ENCODE measurements at regions not wholly inside any gene's neighbourhood (a gene's known extent, or its start where the extent isn't known, plus 50 kb on each side); places are given as distances from the start of the nearest gene placed in this dataset.

DNA sequence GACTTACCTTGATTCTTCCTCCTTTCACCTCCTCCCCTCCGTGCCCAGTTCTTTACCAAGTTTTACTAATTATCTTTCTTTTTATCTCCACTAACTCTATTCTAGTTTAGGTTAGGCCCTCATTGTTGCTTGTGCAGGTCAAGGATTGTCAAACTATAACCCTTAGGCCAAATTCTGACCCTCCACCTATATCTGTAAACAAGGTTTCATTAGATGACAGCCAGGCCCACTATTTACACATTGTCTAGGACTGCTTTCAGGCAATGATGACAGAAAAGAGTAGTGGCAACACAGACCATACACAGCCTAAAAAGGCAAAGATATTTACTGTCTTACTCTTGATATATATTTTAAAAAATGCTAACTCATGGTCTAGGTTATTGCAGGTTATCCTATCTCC lies 212.0 kb downstream of the RAD51AP2 start (continued):
- TF ChIP-seq KLF10 (tag by site-specific recombination; IDR thresholded peaks at IDR 0.05) (no peak), HIC1 (tag by site-specific recombination; IDR thresholded peaks at IDR 0.05) (no peak), ZNF670 (tag by site-specific recombination; IDR thresholded peaks at IDR 0.05; ENCODE audit: low read depth) (no peak), ZNF664 (tag by site-specific recombination; IDR thresholded peaks at IDR 0.05) (no peak), REPIN1 (tag by site-specific recombination; IDR thresholded peaks at IDR 0.05; ENCODE audit: low read depth) (no peak), ZNF677 (tag by site-specific recombination; IDR thresholded peaks at IDR 0.05) (no peak), SP3 (tag by site-specific recombination; IDR thresholded peaks at IDR 0.05) (no peak)

- Histone ChIP-seq H3K9me3 (ENCODE audit: control insufficient read depth, insufficient read depth, low read depth, low read length) (no peaks in the 10 kb centered on the region), H3K36me3 (ENCODE audit: control insufficient read depth in 2 of 2, insufficient read depth in 1 of 2, low read length in 2 of 2) (no peaks in the 10 kb centered on the region), H3K4me1 (ENCODE audit: control insufficient read depth, insufficient read depth, low read length) (no peaks in the 10 kb centered on the region), H3K27ac (ENCODE audit: extremely low read depth, low read depth, low read length) (no peak overlapping the region), H3K4me3 (ENCODE audit: low read depth, low read length) (no peak overlapping the region)
- TF ChIP-seq HOXD13 (CRISPR knock-in tag; IDR thresholded peaks at IDR 0.05; ENCODE audit: borderline replicate concordance) (no peak), ZNF548 (tag by site-specific recombination; IDR thresholded peaks at IDR 0.05) (no peak), OVOL3 (tag by site-specific recombination; IDR thresholded peaks at IDR 0.05) (no peak), ZNF10 (tag by site-specific recombination; IDR thresholded peaks at IDR 0.05) (no peak), ZIC2 (tag by site-specific recombination; IDR thresholded peaks at IDR 0.05) (no peak), ZNF660 (tag by site-specific recombination; IDR thresholded peaks at IDR 0.05) (no peak), ATF2 (tag by site-specific recombination; IDR thresholded peaks at IDR 0.05; ENCODE audit: low read depth) (no peak), MZF1 (tag by site-specific recombination; IDR thresholded peaks at IDR 0.05; ENCODE audit: borderline replicate concordance) (no peak)
- TF ChIP-seq, protein P1, sequence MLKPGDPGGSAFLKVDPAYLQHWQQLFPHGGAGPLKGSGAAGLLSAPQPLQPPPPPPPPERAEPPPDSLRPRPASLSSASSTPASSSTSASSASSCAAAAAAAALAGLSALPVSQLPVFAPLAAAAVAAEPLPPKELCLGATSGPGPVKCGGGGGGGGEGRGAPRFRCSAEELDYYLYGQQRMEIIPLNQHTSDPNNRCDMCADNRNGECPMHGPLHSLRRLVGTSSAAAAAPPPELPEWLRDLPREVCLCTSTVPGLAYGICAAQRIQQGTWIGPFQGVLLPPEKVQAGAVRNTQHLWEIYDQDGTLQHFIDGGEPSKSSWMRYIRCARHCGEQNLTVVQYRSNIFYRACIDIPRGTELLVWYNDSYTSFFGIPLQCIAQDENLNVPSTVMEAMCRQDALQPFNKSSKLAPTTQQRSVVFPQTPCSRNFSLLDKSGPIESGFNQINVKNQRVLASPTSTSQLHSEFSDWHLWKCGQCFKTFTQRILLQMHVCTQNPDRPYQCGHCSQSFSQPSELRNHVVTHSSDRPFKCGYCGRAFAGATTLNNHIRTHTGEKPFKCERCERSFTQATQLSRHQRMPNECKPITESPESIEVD (tag by site-specific recombination; IDR thresholded peaks at IDR 0.05): no peak
- ChIA-PET CTCF (no interaction called here), POLR2A (no interaction called here)
Observed at GRCh38 chr2:17303521-17303920, 214.7 kb downstream of the RAD51AP2 start.

DNA sequence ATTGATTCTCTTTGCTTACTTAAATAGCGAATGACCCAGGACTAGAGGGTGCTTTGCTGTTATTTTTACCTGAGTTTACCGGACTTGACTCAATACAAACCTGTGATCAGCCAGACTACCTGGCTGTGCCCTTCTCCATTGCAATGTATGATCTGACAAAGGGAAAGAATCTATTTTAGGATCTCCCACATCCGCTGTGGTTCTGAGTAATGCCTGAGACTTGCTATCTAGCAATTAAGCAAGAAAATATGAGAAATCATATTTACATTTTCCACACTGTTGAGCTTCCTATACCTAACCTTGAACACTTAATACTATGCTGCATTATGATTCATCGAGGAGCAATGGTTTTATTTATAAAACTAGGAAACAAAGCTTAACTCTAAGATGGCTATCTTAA lies 215.2 kb downstream of the RAD51AP2 start:
- ChIA-PET POLR2A (no interaction called here), CTCF (interaction anchor here (1.2 to 1.9 kb wide), 3 partner anchors 7 to 530 kb away, joined by 4 to 6 read pairs (median 4); no protein-coding TSS in a partner anchor)
- Histone ChIP-seq H3K27ac (ENCODE audit: extremely low read depth, low read depth, low read length) (no peak overlapping the region), H3K4me1 (ENCODE audit: control insufficient read depth, insufficient read depth, low read length) (no peaks in the 10 kb centered on the region), H3K9me3 (ENCODE audit: control insufficient read depth, insufficient read depth, low read depth, low read length) (no peaks in the 10 kb centered on the region), H3K36me3 (ENCODE audit: control insufficient read depth in 2 of 2, insufficient read depth in 1 of 2, low read length in 2 of 2) (no peaks in the 10 kb centered on the region), H3K4me3 (ENCODE audit: low read depth, low read length) (no peak overlapping the region)
- TF ChIP-seq, protein P2, sequence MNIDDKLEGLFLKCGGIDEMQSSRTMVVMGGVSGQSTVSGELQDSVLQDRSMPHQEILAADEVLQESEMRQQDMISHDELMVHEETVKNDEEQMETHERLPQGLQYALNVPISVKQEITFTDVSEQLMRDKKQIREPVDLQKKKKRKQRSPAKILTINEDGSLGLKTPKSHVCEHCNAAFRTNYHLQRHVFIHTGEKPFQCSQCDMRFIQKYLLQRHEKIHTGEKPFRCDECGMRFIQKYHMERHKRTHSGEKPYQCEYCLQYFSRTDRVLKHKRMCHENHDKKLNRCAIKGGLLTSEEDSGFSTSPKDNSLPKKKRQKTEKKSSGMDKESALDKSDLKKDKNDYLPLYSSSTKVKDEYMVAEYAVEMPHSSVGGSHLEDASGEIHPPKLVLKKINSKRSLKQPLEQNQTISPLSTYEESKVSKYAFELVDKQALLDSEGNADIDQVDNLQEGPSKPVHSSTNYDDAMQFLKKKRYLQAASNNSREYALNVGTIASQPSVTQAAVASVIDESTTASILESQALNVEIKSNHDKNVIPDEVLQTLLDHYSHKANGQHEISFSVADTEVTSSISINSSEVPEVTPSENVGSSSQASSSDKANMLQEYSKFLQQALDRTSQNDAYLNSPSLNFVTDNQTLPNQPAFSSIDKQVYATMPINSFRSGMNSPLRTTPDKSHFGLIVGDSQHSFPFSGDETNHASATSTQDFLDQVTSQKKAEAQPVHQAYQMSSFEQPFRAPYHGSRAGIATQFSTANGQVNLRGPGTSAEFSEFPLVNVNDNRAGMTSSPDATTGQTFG (tag by site-specific recombination; IDR thresholded peaks at IDR 0.05; ENCODE audit: borderline replicate concordance): no peak
- no peak for TF ChIP-seq ZSCAN4 (tag by site-specific recombination; IDR thresholded peaks at IDR 0.05)
- no peak for TF ChIP-seq ZBTB1 (tag by site-specific recombination; IDR thresholded peaks at IDR 0.05)
- no peak for TF ChIP-seq ZBTB21 (tag by site-specific recombination; IDR thresholded peaks at IDR 0.05)
- TF ChIP-seq, protein P3, sequence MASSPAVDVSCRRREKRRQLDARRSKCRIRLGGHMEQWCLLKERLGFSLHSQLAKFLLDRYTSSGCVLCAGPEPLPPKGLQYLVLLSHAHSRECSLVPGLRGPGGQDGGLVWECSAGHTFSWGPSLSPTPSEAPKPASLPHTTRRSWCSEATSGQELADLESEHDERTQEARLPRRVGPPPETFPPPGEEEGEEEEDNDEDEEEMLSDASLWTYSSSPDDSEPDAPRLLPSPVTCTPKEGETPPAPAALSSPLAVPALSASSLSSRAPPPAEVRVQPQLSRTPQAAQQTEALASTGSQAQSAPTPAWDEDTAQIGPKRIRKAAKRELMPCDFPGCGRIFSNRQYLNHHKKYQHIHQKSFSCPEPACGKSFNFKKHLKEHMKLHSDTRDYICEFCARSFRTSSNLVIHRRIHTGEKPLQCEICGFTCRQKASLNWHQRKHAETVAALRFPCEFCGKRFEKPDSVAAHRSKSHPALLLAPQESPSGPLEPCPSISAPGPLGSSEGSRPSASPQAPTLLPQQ (tag by site-specific recombination; IDR thresholded peaks at IDR 0.05): no peak
- no peak for TF ChIP-seq ZSCAN5A (tag by site-specific recombination; IDR thresholded peaks at IDR 0.05)
- TF ChIP-seq ZNF214 (tag by site-specific recombination; IDR thresholded peaks at IDR 0.05; ENCODE audit: borderline replicate concordance): no peak
